ENCODE measurements at regions not wholly inside any gene's neighbourhood (a gene's known extent, or its start where the extent isn't known, plus 50 kb on each side); places are given as distances from the start of the nearest gene placed in this dataset.

DNA sequence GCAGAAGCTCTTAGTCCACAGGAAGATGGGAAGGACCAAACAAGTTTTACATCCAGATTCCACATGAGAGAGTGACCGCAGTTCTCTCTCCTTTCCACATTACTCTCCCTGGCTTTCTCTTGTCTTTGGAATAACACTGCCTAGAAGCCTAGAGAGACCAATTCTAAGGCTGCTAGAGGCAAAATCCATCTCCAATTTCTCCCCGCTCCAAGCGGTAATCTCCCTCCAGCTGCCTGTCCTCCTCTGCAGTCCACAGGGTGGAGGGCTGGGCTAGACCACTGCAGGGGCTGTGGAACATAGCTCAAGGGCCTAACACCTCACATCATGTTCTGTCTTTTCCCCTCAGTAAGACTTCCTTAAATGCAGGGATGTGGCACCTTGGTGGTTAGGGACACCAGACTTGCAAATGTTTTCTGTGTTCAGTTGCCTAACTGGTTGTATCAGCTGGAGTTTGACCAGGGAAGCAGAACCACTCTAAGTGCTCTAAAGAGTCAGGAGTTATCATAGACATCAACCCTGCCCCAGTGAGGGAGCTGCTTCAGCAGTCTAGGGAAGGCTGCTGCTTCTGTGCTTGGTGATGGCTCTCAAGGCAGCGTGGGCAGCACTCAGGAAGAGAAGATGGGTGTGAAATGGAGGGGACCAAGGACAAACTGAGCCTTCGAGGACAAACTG lies 423.1 kb downstream of the BCOR start:
- Histone ChIP-seq H3K4me1 (ENCODE audit: control insufficient read depth in 1 of 2, insufficient read depth in 2 of 2, low read length in 2 of 2) (no peaks in the 10 kb centered on the region), H3K9me3 (ENCODE audit: control insufficient read depth in 1 of 2, insufficient read depth in 1 of 2, low read depth in 1 of 2, low read length in 2 of 2) (no peaks in the 10 kb centered on the region), H3K4me2 (ENCODE audit: low read length) (no peak overlapping the region), H4K20me1 (ENCODE audit: insufficient read depth) (no peaks in the 10 kb centered on the region), H3K9ac (ENCODE audit: low read length) (no peak overlapping the region), H3K9me2 (ENCODE audit: insufficient read depth) (no peaks in the 10 kb centered on the region), H3K36me3 (ENCODE audit: control insufficient read depth in 1 of 2, insufficient read depth in 2 of 2, low read length in 2 of 2) (no peaks in the 10 kb centered on the region), H3K79me2 (ENCODE audit: insufficient read depth, low read length) (no peaks in the 10 kb centered on the region), H3K4me3 (replicated peaks in 1 of 2; ENCODE audit: low read depth in 1 of 2, low read length in 2 of 2) (no peak overlapping the region), H2AFZ (ENCODE audit: low read depth, low read length, poor library complexity, severe bottlenecking) (no peak overlapping the region), H3K27me3 (ENCODE audit: insufficient read depth, low read length) (no peaks in the 10 kb centered on the region), H3K27ac (ENCODE audit: low read depth, low read length) (no peak overlapping the region)
- ATAC-seq, result no peak
- intact Hi-C loops (cut with micrococcal nuclease), result no loop called here
- RAD21 ChIA-PET (ENCODE audit: low non-redundant PET in 1 of 2, low total read pairs in 2 of 2, uncharacterized antibody in 2 of 2, unreplicated experiment in 2 of 2), result no interaction called here
- no peak for TF ChIP-seq JUND (IDR thresholded peaks at IDR 0.05)
- no peak for TF ChIP-seq RAD21 (IDR thresholded peaks at IDR 0.05; ENCODE audit: low read depth)
- no peak for TF ChIP-seq CTCF (IDR thresholded peaks at IDR 0.05 in 2 of 3, conservative IDR thresholded peaks at IDR 0.05 in 1 of 3; ENCODE audit: borderline replicate concordance in 1 of 3, insufficient read depth in 1 of 3, low read depth in 2 of 3, low read length in 2 of 3)
- no peak for TF ChIP-seq POLR2A (IDR thresholded peaks at IDR 0.05; ENCODE audit: borderline replicate concordance, extremely low read depth, insufficient read depth, insufficient read length)
- TF ChIP-seq POLR2AphosphoS5 (IDR thresholded peaks at IDR 0.05; ENCODE audit: low read depth, low read length), result no peak
- no peak for TF ChIP-seq ZFX (IDR thresholded peaks at IDR 0.05)
- TF ChIP-seq YY1 (IDR thresholded peaks at IDR 0.05; ENCODE audit: extremely low read depth, insufficient replicate concordance, low read depth, low read length), result no peak
- TF ChIP-seq, protein P1, sequence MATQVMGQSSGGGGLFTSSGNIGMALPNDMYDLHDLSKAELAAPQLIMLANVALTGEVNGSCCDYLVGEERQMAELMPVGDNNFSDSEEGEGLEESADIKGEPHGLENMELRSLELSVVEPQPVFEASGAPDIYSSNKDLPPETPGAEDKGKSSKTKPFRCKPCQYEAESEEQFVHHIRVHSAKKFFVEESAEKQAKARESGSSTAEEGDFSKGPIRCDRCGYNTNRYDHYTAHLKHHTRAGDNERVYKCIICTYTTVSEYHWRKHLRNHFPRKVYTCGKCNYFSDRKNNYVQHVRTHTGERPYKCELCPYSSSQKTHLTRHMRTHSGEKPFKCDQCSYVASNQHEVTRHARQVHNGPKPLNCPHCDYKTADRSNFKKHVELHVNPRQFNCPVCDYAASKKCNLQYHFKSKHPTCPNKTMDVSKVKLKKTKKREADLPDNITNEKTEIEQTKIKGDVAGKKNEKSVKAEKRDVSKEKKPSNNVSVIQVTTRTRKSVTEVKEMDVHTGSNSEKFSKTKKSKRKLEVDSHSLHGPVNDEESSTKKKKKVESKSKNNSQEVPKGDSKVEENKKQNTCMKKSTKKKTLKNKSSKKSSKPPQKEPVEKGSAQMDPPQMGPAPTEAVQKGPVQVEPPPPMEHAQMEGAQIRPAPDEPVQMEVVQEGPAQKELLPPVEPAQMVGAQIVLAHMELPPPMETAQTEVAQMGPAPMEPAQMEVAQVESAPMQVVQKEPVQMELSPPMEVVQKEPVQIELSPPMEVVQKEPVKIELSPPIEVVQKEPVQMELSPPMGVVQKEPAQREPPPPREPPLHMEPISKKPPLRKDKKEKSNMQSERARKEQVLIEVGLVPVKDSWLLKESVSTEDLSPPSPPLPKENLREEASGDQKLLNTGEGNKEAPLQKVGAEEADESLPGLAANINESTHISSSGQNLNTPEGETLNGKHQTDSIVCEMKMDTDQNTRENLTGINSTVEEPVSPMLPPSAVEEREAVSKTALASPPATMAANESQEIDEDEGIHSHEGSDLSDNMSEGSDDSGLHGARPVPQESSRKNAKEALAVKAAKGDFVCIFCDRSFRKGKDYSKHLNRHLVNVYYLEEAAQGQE (IDR thresholded peaks at IDR 0.05; ENCODE audit: low read depth), result no peak
- no peak for TF ChIP-seq EZH2phosphoT487 (IDR thresholded peaks at IDR 0.05; ENCODE audit: borderline replicate concordance)
- POLR2A ChIA-PET, result no interaction called here
- no peak for DNase-seq (ENCODE audit: low read depth, low spot score)
- no TSS peak for BruUV-seq (replicated peaks)
- CTCF ChIA-PET, result no interaction called here

Data from HCT116 (cell line).